Spinal cord (tissue), 9 donors: ENCODE measurements at regions not wholly inside any gene's neighbourhood (a gene's known extent, or its start where the extent isn't known, plus 50 kb on each side); places are given as distances from the start of the nearest gene placed in this dataset.
A peak's percentile ranks its signal among the peaks of the same experiment; 100 is the strongest.

Experiments
- DNase-seq, 6 donors: peaks; one replicate each; pipeline versions ENCODE4 v3.0.0 to v3.0.0-alpha.2; 2013 to 2015; ENCODE audit warnings: low spot score in 6 of 6, low read depth in 4 of 6
- H3K27ac ChIP-seq: one replicate; pipeline ENCODE4 v1.5.1; 2013; ENCODE audit warnings: low read depth, low read length, control low read depth
- H3K27me3 ChIP-seq: one replicate; pipeline ENCODE4 v1.6.1; 2013; ENCODE audit warnings: low read length; ENCODE audit not compliant: control insufficient read depth, insufficient read depth
- H3K36me3 ChIP-seq: one replicate; pipeline ENCODE4 v1.6.1; 2013; ENCODE audit warnings: low read length; ENCODE audit not compliant: control insufficient read depth, insufficient read depth
- H3K4me1 ChIP-seq: one replicate; pipeline ENCODE4 v1.6.1; 2013; ENCODE audit warnings: low read length; ENCODE audit not compliant: control insufficient read depth, insufficient read depth
- H3K4me3 ChIP-seq: one replicate; pipeline ENCODE4 v1.5.1; 2013; ENCODE audit warnings: low read depth, low read length, control low read depth
- H3K9me3 ChIP-seq: one replicate; pipeline ENCODE4 v1.6.1; 2013; ENCODE audit warnings: low read length; ENCODE audit not compliant: control insufficient read depth, insufficient read depth
- WGBS: methylation state at CpG from one replicate; pipeline ENCODE4 v1.1.5; 2013; ENCODE audit warnings: missing lambda C conversion rate; ENCODE audit not compliant: insufficient coverage; 5-methylcytosine and 5-hydroxymethylcytosine counted together
- donor health status: healthy.

DNA sequence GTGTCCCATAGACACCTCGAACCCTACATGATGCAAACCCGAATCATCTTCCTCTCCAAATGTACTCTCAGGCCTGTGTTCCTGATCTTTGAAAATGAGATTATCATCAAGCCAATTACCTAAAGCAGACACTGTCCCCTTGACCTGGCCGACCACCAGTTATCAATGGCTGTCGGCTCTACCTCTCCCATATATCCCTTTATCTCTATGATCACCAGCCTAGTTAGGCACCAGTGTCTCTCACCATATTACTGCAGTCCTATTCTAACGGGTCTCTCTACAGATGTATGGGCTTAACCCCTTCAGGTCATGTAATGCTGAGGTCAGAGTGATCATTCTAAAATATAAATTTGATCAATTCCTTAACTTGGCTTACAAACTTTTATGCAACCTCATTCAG lies 234.9 kb upstream of the MARCKS start:
- no peak for DNase-seq
- Histone ChIP-seq H3K4me1 (no peaks in the 10 kb centered on the region), H3K9me3 (no peaks in the 10 kb centered on the region), H3K27ac (no peak overlapping the region), H3K27me3 (no peaks in the 10 kb centered on the region), H3K36me3 (no peaks in the 10 kb centered on the region), H3K4me3 (no peak overlapping the region)
- 73% methylated on average over 4 of the region's 5 CpGs for WGBS

- no peak for DNase-seq
- Histone ChIP-seq H3K27me3 (no peaks in the 10 kb centered on the region), H3K9me3 (no peaks in the 10 kb centered on the region), H3K4me1 (no peaks in the 10 kb centered on the region), H3K36me3 (no peaks in the 10 kb centered on the region), H3K27ac (no peak overlapping the region), H3K4me3 (no peak overlapping the region)
Observed at GRCh38 chr6:113623129-113623528, 234.0 kb upstream of the MARCKS start.

DNA sequence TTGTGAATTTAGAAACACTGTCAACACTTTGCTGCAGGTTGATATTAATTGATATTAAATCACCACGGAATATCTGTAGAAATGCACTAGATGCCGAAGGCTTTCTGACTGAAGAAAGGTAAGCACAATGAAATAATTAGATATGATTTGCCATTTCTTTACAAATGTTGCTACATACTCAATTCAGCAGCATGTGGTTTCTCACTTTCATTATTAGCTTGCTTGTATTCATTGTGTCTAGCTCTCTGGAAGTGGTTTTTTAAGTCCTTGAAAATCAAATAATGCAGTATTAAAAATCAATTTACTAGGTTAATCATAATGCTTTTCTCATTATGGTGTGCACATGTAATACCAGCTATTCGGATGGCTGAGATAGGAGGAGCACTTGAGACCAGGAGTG lies 231.3 kb upstream of the MARCKS start:
- peaks cover 2% of the 10 kb centered on the region for H3K4me1 ChIP-seq
- no peaks in the 10 kb centered on the region for H3K36me3 ChIP-seq
- no peak overlapping the region for H3K4me3 ChIP-seq
- H3K27me3 ChIP-seq, result no peaks in the 10 kb centered on the region
- no CpG with 5 or more reads among the region's 3 CpGs for WGBS
- H3K27ac ChIP-seq, result no peak overlapping the region
- H3K9me3 ChIP-seq, result no peaks in the 10 kb centered on the region
- no peak for DNase-seq

DNA sequence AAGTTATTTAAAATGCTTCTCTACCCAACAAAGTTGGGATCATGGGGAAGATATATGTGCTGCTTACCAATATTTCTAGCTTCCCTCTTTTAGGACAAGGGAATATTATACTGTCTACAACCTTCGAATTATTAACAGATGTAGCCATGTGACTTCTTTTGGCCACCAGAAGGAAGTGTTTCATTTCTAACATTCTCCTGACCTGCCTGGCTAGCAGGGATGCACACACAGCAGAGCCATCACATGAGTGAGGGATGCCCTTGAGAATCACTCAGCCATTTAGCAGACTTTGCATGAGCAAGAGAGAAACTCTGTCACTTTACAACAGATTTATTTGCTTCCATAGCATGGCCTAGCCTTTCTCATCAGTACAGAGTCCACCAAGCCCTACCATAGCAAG lies 230.7 kb upstream of the MARCKS start:
- WGBS, result 100% methylated on average over 1 of the region's 1 CpG
- Histone ChIP-seq H3K36me3 (no peaks in the 10 kb centered on the region), H3K9me3 (no peaks in the 10 kb centered on the region), H3K4me1 (peaks cover 5% of the 10 kb centered on the region), H3K27me3 (no peaks in the 10 kb centered on the region), H3K27ac (no peak overlapping the region), H3K4me3 (no peak overlapping the region)
- no peak for DNase-seq

GRCh38 chr6:113627480-113627879 lies 229.7 kb upstream of the MARCKS start:
- Histone ChIP-seq H3K27me3 (no peaks in the 10 kb centered on the region), H3K9me3 (no peaks in the 10 kb centered on the region)

DNA sequence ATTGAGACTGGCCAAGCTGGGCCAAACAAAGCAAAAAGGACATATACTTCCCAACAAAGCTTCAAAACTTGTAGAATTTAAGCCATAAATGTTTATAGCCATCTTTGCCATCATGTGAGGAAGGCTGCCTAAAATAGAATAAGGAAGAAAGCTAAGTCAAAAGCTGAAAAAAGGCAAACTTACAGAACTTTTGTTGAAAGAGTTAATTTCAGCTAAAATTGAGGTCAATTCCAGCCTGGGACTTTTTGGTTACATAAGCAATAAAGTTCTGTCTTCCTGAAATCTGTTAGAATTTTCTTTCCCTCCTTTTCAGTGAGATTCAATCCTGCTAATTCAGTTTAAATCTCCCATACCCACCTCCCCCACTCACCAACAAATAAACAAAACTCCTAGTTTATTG lies 227.9 kb upstream of the MARCKS start:
- no peak for DNase-seq
- Histone ChIP-seq H3K4me1 (peaks cover 5% of the 10 kb centered on the region), H3K4me3 (no peak overlapping the region), H3K27me3 (no peaks in the 10 kb centered on the region), H3K27ac (no peak overlapping the region), H3K9me3 (no peaks in the 10 kb centered on the region), H3K36me3 (no peaks in the 10 kb centered on the region)

More at GRCh38 chr6:113627480-113627879, 229.7 kb upstream of the MARCKS start:
- Histone ChIP-seq H3K36me3 (no peaks in the 10 kb centered on the region), H3K27ac (no peak overlapping the region), H3K4me3 (no peak overlapping the region), H3K4me1 (peaks cover 5% of the 10 kb centered on the region)
- WGBS, result 100% methylated on average over 2 of the region's 2 CpGs
- no peak for DNase-seq

DNA sequence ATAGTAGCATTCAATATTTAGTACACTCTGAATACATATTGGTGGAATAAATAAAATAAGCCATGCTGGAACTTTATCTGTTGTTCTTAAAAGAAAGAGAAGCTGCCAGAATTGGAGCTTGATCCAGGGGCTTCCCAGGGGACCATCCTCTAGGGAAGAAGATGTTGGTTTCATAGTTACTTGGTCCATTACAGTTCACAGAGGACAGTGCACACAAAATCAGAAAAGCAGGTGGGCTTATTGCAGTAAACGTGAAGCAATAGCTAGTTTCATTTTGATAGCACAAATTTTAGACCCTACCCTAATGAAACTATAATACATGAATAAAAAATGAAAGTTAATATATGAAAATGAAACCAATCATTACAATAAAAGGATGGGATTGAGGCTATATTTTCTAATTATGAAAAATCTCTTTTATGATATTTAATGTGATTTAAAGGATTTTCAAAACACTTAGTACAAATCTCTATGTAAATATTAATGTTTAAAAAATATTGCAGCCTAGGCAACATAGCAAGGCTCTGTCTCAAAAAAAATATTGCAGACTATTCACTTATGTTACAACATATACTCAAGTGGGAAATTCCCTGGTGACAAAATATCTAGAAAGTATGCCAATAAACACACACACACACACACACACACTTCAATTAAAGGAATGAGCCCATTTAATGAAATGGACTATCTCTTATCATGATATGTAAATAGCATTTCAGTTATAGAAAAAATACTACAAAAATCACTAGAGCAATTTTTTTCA lies 227.0 kb upstream of the MARCKS start:
- no peak overlapping the region for H3K27ac ChIP-seq

GRCh38 chr6:113630738-113631535 lies 226.2 kb upstream of the MARCKS start:
- WGBS, result 100% methylated on average over 3 of the region's 7 CpGs
- Histone ChIP-seq H3K27me3 (no peaks in the 10 kb centered on the region), H3K4me1 (peaks cover 5% of the 10 kb centered on the region), H3K36me3 (no peaks in the 10 kb centered on the region), H3K27ac (peak overlapping the region; percentile 78), H3K9me3 (no peaks in the 10 kb centered on the region), H3K4me3 (no peak overlapping the region)
- DNase-seq, result no peak

More for the DNA sequence above, 227.0 kb upstream of the MARCKS start:
- Histone ChIP-seq H3K36me3 (no peaks in the 10 kb centered on the region), H3K27me3 (no peaks in the 10 kb centered on the region), H3K9me3 (no peaks in the 10 kb centered on the region), H3K4me3 (no peak overlapping the region), H3K4me1 (peaks cover 5% of the 10 kb centered on the region)
- no peak for DNase-seq
- WGBS, result no CpG with 5 or more reads among the region's 1 CpG

DNA sequence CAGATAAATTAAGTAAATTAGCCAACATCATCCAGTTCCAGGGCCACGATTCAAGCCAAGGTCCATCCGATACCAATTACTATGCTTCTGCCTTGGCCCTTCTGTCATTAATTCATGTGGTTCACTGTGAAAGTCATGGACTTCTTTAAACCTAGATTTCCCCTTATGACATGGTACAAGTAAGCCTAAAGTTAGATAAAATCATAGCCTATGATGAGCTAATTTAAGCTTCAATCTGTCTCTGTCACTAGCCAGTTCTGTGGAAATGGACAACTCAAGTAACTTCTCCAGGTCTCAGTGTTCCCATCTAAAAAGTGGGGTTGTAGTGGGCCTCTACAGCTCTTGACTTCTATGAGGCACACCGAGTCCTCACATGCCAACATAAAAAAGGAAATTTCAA lies 225.5 kb upstream of the MARCKS start:
- H3K4me3 ChIP-seq, result no peak overlapping the region
- 83% methylated on average over 1 of the region's 3 CpGs for WGBS
- H3K36me3 ChIP-seq, result no peaks in the 10 kb centered on the region
- peak overlapping the region; percentile 78 for H3K27ac ChIP-seq
- no peaks in the 10 kb centered on the region for H3K9me3 ChIP-seq
- H3K27me3 ChIP-seq, result no peaks in the 10 kb centered on the region
- DNase-seq, result no peak
- peaks cover 5% of the 10 kb centered on the region for H3K4me1 ChIP-seq
